GM10248 (cell line): ENCODE measurements at regions not wholly inside any gene's neighbourhood (a gene's known extent, or its start where the extent isn't known, plus 50 kb on each side); places are given as distances from the start of the nearest gene placed in this dataset.

ENCODE experiments used
- CTCF ChIA-PET: fragments of 300-600 bp; sonication (Branson Sonifier 250); formaldehyde crosslinking; extraction: SDS; loops from one replicate; lab custom pipeline; 2021; ENCODE audit warnings: antibody characterized with exemption; lab: Yijun Ruan, JAX
- POLR2A ChIA-PET: fragments of 350-650 bp; sonication (Branson Sonifier 250); formaldehyde crosslinking; extraction: SDS; loops from one replicate; lab custom pipeline; 2020; ENCODE audit warnings: antibody characterized with exemption; lab: Yijun Ruan, JAX
- DNase-seq: peaks from one replicate; pipeline ENCODE4 v3.0.0; 2012; ENCODE audit errors: extremely low spot score
- TF ChIP-seq, protein P1 (sequence below): IDR thresholded peaks from 2 replicates; pipeline ENCODE4 v1.5.1; 2012; ENCODE audit warnings: mild to moderate bottlenecking, low read depth; ENCODE audit errors: extremely low read depth, missing control alignments, control extremely low read depth

DNA sequence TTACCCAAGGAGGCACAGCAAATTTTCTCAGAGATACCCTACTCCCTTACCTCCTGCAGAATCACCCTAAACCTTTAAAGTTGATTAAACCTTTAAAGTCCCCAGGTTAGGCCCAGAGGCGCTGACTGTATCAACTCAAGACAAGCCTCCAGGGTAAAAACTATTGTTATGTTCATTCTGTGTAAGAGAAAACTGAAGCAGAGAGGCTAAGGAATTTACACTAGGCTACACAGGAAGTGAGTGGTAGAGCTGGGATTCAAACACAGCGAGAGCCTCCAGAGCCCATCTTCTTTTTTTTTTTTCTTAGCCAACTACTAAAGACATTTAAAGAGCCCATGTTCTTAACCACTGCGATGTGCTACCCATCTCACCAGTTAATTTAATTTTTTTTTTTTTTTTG lies 56.3 kb upstream of the GRK3 start:
- ChIA-PET POLR2A (no interaction called here), CTCF (no interaction called here)
- DNase-seq: no peak
- TF ChIP-seq, protein P1, sequence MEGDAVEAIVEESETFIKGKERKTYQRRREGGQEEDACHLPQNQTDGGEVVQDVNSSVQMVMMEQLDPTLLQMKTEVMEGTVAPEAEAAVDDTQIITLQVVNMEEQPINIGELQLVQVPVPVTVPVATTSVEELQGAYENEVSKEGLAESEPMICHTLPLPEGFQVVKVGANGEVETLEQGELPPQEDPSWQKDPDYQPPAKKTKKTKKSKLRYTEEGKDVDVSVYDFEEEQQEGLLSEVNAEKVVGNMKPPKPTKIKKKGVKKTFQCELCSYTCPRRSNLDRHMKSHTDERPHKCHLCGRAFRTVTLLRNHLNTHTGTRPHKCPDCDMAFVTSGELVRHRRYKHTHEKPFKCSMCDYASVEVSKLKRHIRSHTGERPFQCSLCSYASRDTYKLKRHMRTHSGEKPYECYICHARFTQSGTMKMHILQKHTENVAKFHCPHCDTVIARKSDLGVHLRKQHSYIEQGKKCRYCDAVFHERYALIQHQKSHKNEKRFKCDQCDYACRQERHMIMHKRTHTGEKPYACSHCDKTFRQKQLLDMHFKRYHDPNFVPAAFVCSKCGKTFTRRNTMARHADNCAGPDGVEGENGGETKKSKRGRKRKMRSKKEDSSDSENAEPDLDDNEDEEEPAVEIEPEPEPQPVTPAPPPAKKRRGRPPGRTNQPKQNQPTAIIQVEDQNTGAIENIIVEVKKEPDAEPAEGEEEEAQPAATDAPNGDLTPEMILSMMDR: no peak

DNA sequence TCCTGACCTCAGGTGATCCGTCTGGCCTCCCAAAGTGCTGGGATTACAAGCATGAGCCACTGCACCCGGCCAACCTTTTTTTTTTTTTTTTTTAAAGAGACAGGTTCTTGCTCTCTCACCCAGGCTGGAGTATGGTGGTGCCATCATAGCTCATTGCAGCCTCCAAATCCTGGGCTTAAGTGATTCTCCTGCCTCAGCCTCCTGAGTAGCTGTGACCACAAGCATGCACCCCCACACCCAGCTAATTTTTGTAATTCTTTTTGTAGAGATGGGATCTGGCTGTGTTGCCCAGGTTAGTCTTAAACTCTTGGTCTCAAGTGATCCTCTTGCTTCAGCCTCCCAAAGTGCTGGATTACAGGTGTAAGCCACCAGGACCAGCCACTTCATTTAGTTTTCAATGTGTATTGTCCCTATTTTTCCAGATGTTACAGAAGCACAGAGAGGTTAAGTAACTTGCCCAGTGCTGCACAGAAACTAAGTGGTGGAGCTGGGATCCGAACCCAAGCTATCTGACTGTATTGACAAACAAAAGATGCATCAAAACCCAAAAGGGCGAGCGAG lies 55.6 kb upstream of the GRK3 start:
- POLR2A ChIA-PET: interaction anchor here (0.6 kb wide), 1 partner anchor 1144 kb away, joined by 4 read pairs; no protein-coding TSS in a partner anchor
- TF ChIP-seq, protein P1: no peak
- CTCF ChIA-PET: no interaction called here
- DNase-seq: no peak

DNA sequence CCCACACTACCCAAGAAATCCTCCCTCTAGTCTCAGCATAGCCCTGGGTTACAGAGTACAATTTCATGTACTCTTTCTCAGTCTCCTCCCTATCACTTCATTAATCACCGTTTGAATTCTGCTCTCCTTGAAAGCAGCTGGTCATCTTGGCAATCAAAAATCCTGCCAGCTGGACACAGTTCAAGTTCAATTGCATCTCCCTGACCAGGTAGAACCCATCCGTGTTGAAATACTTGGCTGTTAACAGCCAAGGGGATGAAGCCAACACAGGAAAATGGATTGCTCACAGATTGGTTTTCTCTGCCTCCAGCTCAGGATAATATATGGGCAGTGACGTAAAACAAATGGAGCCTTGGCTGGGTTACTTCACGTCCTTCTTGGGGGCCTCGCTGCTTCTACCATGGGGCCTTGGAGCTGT lies 55.1 kb upstream of the GRK3 start:
- POLR2A ChIA-PET: interaction anchor here (0.6 kb wide), 1 partner anchor 1145 kb away, joined by 4 read pairs; no protein-coding TSS in a partner anchor
- CTCF ChIA-PET: no interaction called here
- TF ChIP-seq, protein P1: no peak
- no peak for DNase-seq

DNA sequence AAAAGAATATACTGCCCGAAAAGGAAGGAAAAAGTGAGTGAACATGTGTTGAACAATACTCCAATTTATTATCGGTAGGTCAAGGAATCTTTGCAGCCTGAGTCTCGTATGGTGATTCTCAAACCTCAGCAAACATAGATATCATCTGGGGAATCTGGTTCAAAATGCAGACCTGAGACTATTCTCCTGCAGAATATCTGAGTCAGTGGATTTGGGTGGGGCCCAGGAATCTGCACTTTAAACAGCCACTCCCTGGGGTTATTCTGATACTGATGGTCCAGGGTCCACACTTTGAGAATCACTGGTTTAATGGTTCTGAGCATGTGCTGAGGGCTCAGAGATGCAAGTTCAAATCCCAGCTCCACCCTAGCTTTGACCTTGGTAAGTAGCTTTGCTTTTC lies 53.6 kb upstream of the GRK3 start:
- ChIA-PET CTCF (interaction anchor here (1.0 kb wide), 1 partner anchor 48 kb away, joined by 3 read pairs; no protein-coding TSS in a partner anchor), POLR2A (no interaction called here)
- TF ChIP-seq, protein P1: no peak

DNA sequence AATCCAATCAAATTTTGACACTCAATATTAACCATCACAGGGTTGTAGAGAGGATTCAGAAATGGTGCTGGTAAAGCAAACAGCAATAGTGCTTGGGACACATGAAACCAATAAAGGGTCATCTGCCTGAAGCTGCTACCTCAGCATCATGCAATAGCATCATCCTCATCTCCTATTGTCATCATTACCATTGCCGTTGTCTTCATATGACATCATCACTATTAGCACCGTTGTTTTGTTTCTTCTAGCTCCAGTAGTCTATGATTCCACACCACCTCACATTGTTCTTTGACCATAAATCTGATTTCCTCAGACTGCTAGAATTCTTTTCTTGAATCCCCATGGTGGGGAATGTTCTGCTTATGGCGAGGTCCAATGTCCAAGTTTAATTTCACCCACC lies 52.8 kb upstream of the GRK3 start:
- TF ChIP-seq, protein P1: no peak
- CTCF ChIA-PET: interaction anchor here (1.0 kb wide), 1 partner anchor 49 kb away, joined by 3 read pairs; no protein-coding TSS in a partner anchor
- no peak for DNase-seq
- POLR2A ChIA-PET: no interaction called here

More for the DNA sequence above, 53.6 kb upstream of the GRK3 start:
- DNase-seq: no peak

DNA sequence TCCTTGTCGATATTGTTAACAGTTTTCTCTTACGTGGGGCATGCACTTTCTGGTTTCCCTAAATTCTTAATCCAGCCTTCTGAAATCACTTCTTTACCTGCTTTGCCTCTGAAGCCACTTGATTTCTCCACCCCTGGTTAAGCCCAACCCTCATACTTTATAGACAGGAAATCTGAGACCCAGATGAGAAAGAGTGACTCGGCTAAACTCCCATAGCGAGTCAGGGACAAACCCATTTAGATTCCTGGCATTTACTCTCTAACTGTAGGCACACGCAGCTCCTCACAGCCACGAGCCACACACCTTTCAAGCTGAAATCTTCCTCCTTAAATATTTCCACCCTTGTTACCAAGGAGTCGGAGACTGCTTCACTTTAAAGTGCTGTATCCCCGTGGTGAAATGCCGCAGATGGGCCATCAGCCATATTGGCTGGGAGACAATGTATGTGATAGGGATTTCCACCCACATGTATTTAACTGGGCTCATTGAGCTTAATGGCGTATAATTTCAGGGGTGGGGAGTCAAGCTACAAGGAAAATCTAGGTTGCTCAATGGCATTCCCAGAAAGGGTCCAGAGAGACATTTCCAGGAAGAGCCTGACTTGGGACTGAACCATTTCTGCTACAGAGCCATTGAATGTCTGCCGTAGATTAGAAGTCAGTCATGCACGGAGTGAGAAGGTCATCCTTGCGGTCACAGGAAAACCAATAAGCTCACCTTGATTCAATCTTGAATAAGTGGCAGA lies 49.9 kb upstream of the GRK3 start:
- ChIA-PET CTCF (interaction anchor here (1.0 to 1.3 kb wide), 3 partner anchors 11 to 30 kb away, joined by 4 to 5 read pairs (median 5); no protein-coding TSS in a partner anchor), POLR2A (no interaction called here)
- no peak for DNase-seq

More for the DNA sequence above, 49.9 kb upstream of the GRK3 start:
- TF ChIP-seq, protein P1: no peak
